GM12878 (cell line): ENCODE measurements at regions not wholly inside any gene's neighbourhood (a gene's known extent, or its start where the extent isn't known, plus 50 kb on each side); places are given as distances from the start of the nearest gene placed in this dataset.

Experiments used
- BCL3 ChIP-seq: IDR thresholded peaks from 2 replicates; pipeline ENCODE4 v1.6.1; 2011; ENCODE audit warnings: borderline replicate concordance, low read depth, mild to moderate bottlenecking, moderate library complexity, low read length; ENCODE audit not compliant: insufficient read depth, poor library complexity, severe bottlenecking
- BCLAF1 ChIP-seq: fragments of 450-650 bp; IDR thresholded peaks from 2 replicates; pipeline ENCODE4 v1.6.1; 2017; ENCODE audit warnings: antibody characterized with exemption, mild to moderate bottlenecking, moderate library complexity
- CREM ChIP-seq: IDR thresholded peaks from 2 replicates; pipeline ENCODE4 v1.6.1; 2014; ENCODE audit warnings: antibody characterized with exemption, low read depth
- HDGF ChIP-seq: fragments of 450-650 bp; IDR thresholded peaks from 2 replicates; pipeline ENCODE4 v1.6.1; 2016; ENCODE audit warnings: antibody characterized with exemption
- MTA3 ChIP-seq: IDR thresholded peaks from 2 replicates; pipeline ENCODE4 v1.6.1; 2012; ENCODE audit warnings: low read length, inconsistent platforms, borderline replicate concordance
- PBX3 ChIP-seq: IDR thresholded peaks from 2 replicates; pipeline ENCODE4 v1.6.1; 2011; ENCODE audit warnings: mild to moderate bottlenecking, low read depth, low read length, moderate library complexity; ENCODE audit not compliant: insufficient replicate concordance
- POLR2AphosphoS2 ChIP-seq: IDR thresholded peaks from 2 replicates; pipeline ENCODE4 v1.6.1; 2011; ENCODE audit warnings: low read depth, mild to moderate bottlenecking, low read length, improper control_type of control experiment, moderate library complexity
- RCOR1 ChIP-seq: conservative IDR thresholded peaks from 2 replicates; pipeline ENCODE4 v1.6.1; 2012; ENCODE audit warnings: low read depth, low read length, improper control_type of control experiment
- RFX5 ChIP-seq: IDR thresholded peaks from 2 replicates; pipeline ENCODE4 v1.6.1; 2011; ENCODE audit warnings: low read depth, low read length, improper control_type of control experiment
- ZNF274 ChIP-seq: IDR thresholded peaks from one replicate; pipeline ENCODE4 v1.8.0; 2011; ENCODE audit not compliant: insufficient read length, insufficient read depth
- ZNF622 ChIP-seq: fragments of 450-650 bp; IDR thresholded peaks from 2 replicates; pipeline ENCODE4 v1.6.1; 2017; ENCODE audit warnings: mild to moderate bottlenecking, inconsistent platforms
- ZNF687 ChIP-seq: fragments of 450-650 bp; IDR thresholded peaks from 2 replicates; pipeline ENCODE4 v1.6.1; 2017; ENCODE audit warnings: mild to moderate bottlenecking, moderate library complexity
- TF ChIP-seq, protein P1 (sequence below): fragments of 450-650 bp; IDR thresholded peaks from 2 replicates; pipeline ENCODE4 v1.6.1; 2017; ENCODE audit warnings: low read depth, mild to moderate bottlenecking, moderate library complexity
- TF ChIP-seq, protein P2 (sequence below): fragments of 150-350 bp; IDR thresholded peaks from 2 replicates; pipeline ENCODE4 v1.6.1; 2016; ENCODE audit warnings: low read depth, low read length

GRCh38 chr9:107647141-107647540, 157.6 kb upstream of the KLF4 start (continued):
- TF ChIP-seq BCLAF1 = no peak
- TF ChIP-seq ZNF622 = no peak
- TF ChIP-seq BCL3 = no peak
- no peak for TF ChIP-seq MTA3
- TF ChIP-seq CREM = no peak
- no peak for TF ChIP-seq PBX3
- no peak for TF ChIP-seq RFX5
- no peak for TF ChIP-seq HDGF
- no peak for TF ChIP-seq ZNF274
- TF ChIP-seq ZNF687 = no peak
- TF ChIP-seq, protein P1, sequence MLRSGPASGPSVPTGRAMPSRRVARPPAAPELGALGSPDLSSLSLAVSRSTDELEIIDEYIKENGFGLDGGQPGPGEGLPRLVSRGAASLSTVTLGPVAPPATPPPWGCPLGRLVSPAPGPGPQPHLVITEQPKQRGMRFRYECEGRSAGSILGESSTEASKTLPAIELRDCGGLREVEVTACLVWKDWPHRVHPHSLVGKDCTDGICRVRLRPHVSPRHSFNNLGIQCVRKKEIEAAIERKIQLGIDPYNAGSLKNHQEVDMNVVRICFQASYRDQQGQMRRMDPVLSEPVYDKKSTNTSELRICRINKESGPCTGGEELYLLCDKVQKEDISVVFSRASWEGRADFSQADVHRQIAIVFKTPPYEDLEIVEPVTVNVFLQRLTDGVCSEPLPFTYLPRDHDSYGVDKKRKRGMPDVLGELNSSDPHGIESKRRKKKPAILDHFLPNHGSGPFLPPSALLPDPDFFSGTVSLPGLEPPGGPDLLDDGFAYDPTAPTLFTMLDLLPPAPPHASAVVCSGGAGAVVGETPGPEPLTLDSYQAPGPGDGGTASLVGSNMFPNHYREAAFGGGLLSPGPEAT = no peak
- no peak for TF ChIP-seq POLR2AphosphoS2
- TF ChIP-seq, protein P2, sequence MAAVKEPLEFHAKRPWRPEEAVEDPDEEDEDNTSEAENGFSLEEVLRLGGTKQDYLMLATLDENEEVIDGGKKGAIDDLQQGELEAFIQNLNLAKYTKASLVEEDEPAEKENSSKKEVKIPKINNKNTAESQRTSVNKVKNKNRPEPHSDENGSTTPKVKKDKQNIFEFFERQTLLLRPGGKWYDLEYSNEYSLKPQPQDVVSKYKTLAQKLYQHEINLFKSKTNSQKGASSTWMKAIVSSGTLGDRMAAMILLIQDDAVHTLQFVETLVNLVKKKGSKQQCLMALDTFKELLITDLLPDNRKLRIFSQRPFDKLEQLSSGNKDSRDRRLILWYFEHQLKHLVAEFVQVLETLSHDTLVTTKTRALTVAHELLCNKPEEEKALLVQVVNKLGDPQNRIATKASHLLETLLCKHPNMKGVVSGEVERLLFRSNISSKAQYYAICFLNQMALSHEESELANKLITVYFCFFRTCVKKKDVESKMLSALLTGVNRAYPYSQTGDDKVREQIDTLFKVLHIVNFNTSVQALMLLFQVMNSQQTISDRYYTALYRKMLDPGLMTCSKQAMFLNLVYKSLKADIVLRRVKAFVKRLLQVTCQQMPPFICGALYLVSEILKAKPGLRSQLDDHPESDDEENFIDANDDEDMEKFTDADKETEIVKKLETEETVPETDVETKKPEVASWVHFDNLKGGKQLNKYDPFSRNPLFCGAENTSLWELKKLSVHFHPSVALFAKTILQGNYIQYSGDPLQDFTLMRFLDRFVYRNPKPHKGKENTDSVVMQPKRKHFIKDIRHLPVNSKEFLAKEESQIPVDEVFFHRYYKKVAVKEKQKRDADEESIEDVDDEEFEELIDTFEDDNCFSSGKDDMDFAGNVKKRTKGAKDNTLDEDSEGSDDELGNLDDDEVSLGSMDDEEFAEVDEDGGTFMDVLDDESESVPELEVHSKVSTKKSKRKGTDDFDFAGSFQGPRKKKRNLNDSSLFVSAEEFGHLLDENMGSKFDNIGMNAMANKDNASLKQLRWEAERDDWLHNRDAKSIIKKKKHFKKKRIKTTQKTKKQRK = no peak
- no peak for TF ChIP-seq RCOR1
- TF ChIP-seq, all 136 proteins: peak for 0
